GM20000 (cell line): ENCODE measurements at regions not wholly inside any gene's neighbourhood (a gene's known extent, or its start where the extent isn't known, plus 50 kb on each side); places are given as distances from the start of the nearest gene placed in this dataset.

ENCODE experiments used
- DNase-seq: peaks from one replicate; pipeline ENCODE4 v3.0.0; 2012; ENCODE audit warnings: low spot score
- TF ChIP-seq, protein P1 (sequence below): IDR thresholded peaks from 2 replicates; pipeline ENCODE4 v1.5.1; 2012; ENCODE audit warnings: mild to moderate bottlenecking, control low read depth; ENCODE audit errors: extremely low read depth, missing control alignments

DNA sequence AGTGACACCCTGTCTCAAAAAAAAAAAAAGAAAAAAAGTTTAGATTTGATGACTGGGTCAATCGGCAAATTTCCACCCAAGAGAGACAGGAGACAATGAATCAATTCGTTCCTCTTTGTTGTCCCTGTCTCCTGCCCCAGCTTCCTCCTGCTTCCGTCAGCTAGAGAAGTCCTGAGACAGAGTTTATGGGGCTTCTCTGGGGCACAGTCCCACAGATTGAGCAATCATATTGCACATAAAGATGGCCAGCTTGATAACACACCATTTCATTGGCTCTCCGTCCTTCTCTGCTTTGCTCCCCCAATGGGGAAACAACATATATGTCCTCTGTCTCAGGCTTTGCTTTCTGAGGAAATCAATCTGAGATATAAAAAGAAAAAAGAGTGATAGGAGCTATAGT lies 78.4 kb upstream of the FUNDC1 start:
- no peak for DNase-seq
- TF ChIP-seq, protein P1, sequence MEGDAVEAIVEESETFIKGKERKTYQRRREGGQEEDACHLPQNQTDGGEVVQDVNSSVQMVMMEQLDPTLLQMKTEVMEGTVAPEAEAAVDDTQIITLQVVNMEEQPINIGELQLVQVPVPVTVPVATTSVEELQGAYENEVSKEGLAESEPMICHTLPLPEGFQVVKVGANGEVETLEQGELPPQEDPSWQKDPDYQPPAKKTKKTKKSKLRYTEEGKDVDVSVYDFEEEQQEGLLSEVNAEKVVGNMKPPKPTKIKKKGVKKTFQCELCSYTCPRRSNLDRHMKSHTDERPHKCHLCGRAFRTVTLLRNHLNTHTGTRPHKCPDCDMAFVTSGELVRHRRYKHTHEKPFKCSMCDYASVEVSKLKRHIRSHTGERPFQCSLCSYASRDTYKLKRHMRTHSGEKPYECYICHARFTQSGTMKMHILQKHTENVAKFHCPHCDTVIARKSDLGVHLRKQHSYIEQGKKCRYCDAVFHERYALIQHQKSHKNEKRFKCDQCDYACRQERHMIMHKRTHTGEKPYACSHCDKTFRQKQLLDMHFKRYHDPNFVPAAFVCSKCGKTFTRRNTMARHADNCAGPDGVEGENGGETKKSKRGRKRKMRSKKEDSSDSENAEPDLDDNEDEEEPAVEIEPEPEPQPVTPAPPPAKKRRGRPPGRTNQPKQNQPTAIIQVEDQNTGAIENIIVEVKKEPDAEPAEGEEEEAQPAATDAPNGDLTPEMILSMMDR = no peak

DNA sequence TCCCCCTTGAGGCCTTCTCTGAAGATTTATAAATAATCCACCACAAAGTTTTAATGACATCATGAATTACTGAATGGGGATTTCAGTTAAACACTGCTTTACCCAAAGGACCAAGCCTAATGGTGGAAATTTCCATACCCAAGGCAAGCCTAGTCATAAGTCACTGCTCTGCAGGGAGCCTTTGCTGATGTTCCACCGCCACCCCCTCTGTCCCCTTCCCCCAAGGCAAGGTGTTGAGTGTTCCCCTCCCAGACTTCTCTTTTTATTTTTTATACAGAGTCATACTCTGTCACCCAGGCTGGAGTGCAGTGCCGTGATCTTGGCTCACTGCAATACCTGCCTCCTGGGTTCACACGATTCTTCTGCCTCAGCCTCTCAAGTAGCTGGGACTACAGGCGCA lies 76.4 kb upstream of the FUNDC1 start:
- no peak for DNase-seq
- TF ChIP-seq, protein P1 = no peak

DNA sequence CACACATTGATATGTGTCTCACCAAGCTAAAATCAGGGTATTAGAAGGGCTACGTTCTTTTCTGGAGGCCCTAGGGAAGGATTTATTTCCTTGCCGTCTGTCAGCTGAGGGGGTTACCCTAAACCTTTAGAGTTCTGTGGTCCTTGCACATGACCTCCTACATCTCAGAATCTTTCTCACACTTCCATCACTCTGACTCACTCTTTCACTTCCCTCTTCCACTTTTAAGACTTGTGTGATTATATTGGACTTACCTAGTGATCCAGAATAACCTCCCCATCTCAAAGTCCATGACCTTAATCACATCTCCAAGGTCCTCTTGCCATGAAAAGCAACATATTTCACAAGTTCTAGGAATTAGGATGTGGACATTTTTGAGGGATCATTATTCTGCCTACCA lies 53.6 kb upstream of the FUNDC1 start:
- peak; percentile 19 for DNase-seq
- TF ChIP-seq, protein P1 = no peak
